ENCODE measurements at regions not wholly inside any gene's neighbourhood (a gene's known extent, or its start where the extent isn't known, plus 50 kb on each side); places are given as distances from the start of the nearest gene placed in this dataset.

- TF ChIP-seq CTCF (optimal IDR thresholded peaks at IDR 0.05 in 1 of 3, IDR thresholded peaks at IDR 0.05 in 1 of 3, conservative IDR thresholded peaks at IDR 0.05 in 1 of 3; ENCODE audit: extremely low read depth in 1 of 3, insufficient read depth in 2 of 3, low read length in 3 of 3) (no peak), EZH2 (IDR thresholded peaks at IDR 0.05; ENCODE audit: low read length) (no peak)
These were observed 172.7 kb upstream of the C14orf180 start for GRCh38 chr14:104406831-104407230.
